Islet of Langerhans (tissue), 1 donor: ENCODE measurements at regions not wholly inside any gene's neighbourhood (a gene's known extent, or its start where the extent isn't known, plus 50 kb on each side); places are given as distances from the start of the nearest gene placed in this dataset.
"Not testable (repeated sequence)": the region's sequence is repeated elsewhere in the genome, so short reads cannot be mapped to it uniquely, and the experiment has no call there.

Source experiments
- FAIRE-seq: peaks from one replicate; lab custom pipeline; 2011; peaks lifted over from hg19 to GRCh38; lab: Jason Lieb, UNC

GRCh38 chr1:206256935-206257334 is 53.6 kb downstream of the SRGAP2 start:
- FAIRE-seq, result not testable (repeated sequence)

DNA sequence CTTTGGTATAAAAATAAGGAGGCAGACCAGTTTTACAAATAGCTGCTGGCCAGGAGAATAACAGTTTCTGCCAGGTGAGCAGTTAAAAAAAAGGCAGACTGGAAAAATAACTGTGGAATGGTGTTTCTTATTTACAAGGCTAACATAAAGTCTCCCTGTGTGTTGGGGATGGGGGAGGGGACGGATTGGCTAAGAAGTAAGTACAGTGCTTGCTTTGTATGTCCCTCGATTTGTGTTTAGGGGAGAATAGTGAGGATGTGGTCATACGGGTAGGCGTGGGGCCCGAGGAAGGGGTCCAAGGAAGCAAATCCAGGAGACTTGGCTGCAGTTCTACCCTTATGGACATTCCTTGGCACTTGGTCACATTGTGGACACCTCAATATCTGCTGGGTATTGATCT is 58.1 kb downstream of the SRGAP2 start:
- FAIRE-seq, result not testable (repeated sequence)

DNA sequence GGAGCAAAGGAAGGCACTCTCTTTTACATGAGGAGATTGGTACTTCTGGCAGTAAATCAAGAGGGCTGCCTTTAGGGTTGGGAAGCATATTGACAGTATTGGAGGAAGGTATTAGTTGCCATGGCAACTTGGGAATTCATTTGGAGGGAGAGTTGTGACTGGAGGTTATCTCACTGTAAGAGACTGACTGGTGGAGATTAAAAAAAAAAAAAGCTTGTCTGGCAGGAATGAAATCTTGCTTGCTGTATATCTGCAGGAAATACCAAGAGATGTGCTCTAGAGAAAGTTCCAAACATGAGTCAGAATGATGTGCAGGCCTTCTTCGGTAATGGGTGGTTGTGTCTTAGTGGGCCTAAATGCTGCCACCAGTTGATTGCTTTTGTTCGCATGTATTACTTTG is 59.1 kb downstream of the SRGAP2 start:
- not testable (repeated sequence) for FAIRE-seq

GRCh38 chr1:206264916-206265315 is 61.6 kb downstream of the SRGAP2 start:
- FAIRE-seq, result not testable (repeated sequence)

GRCh38 chr1:206271153-206271552 is 67.8 kb downstream of the SRGAP2 start:
- FAIRE-seq, result not testable (repeated sequence)

- FAIRE-seq, result not testable (repeated sequence)
These were observed 69.8 kb downstream of the SRGAP2 start for GRCh38 chr1:206273104-206273503.

DNA sequence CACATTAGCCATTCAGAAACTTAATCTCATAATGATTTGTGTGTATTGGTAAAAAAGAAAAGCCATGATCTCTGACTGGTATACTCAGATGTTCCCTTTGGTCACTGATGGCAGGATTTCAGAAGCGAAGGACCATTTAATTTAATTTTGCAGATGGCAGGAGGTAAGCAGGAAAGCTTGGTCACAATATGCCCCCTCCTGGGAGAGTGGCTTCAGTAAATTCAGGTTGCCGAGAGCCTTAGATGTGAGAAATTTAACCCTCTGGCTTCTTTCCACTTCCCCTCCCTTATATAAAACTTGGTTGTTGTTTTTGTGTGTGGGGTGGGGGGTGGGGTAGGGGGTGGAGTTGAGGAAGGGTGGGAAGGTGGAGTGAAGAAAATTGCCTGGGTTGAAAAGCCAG is 72.8 kb downstream of the SRGAP2 start:
- not testable (repeated sequence) for FAIRE-seq

GRCh38 chr1:206278683-206279082 is 75.3 kb downstream of the SRGAP2 start:
- FAIRE-seq, result not testable (repeated sequence)

DNA sequence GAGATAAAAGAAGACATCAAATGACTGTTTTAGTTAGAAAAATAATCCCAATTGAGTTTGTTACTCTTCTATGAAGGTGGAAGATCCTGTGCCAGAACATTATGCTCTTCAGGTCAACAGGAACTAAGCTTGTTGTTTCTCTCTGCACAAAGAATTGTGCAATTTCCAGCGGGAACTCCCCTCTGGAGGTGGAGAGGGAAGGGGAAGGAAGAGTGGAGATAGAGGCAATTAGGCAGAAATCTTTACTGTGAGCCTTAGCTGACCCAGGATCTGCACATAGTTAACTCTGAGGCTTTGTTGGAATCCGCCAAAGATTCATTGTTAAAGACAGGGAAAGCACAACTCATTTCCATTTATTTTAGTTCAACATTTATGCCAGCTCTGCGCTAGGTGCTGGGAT is 77.3 kb downstream of the SRGAP2 start:
- not testable (repeated sequence) for FAIRE-seq

DNA sequence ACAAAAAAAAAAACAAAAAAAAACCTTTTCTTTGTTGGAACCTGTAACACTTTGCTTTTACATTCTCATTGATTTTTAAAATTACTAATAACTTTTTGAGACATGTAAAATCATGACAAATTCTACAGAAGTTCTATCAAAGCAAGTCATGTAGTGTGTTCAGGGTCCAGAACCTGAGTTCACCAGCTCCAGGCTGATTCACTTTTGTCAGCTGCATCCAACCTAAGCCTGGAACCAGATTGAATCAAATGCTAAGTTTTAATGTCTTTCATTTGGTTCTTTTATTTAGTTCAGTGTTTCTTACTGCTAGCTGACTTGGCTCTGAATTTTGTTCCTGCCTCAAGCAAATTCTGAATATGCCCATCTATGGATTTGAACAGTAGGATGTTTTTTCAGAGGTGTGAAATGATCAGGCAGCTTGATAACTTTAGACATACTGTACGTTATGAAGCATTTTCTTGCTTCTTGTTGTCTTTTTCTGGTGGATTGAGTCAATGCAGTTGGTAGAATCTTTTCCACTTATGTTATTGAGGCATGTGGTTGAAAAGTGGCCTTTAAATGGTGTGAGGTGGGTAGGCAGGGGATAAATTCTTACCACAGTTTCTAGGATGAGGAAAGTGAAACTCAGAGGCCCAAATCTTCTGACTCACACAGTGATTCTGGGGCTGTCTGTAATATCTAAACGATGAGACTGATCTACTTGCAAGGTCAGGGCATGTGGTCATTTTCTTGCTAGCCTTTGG is 78.7 kb downstream of the SRGAP2 start:
- not testable (repeated sequence) for FAIRE-seq

DNA sequence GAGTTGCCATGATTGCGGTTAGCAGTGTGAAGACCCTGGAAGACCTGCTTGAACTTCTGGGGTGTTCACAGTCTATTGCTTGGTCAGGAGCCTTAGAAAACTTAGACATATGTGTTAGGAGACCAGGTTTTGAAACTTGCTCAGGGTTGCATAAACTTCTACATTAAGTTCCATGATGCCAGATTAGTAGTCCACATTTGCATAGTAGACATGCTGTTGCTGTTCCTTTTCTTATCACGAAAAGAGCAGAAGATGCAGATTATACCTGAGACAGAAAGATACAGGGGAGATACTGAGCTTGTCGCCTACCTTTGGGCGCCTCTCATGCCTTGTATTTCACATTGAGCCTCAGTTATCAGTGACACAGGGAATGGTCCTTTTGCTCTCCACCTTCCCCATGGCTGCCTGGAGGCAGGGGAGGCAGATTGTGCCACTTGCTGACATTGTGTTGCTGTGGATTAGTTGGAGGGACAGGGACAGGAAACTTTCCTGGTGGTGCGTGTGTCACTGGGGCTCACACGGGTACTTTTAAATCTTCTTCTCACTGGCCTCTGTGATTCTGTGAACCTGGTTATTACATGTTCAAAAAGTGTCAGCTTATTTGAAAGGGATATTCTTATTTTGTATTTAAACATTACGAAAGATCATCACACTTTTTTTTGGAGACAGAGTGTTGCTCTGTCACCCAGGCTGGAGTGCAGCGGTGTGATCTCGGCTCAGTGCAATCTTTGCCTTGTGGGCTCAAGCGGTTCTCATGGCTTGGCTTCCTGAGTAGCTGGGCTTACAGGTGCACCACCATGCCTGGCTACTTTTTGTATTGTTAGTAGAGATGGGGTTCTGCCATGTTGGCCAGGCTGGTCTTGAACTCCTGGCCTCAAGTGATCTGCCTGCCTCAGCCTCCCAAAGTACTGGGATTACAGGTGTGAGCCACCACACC is 82.0 kb downstream of the SRGAP2 start:
- not testable (repeated sequence) for FAIRE-seq

DNA sequence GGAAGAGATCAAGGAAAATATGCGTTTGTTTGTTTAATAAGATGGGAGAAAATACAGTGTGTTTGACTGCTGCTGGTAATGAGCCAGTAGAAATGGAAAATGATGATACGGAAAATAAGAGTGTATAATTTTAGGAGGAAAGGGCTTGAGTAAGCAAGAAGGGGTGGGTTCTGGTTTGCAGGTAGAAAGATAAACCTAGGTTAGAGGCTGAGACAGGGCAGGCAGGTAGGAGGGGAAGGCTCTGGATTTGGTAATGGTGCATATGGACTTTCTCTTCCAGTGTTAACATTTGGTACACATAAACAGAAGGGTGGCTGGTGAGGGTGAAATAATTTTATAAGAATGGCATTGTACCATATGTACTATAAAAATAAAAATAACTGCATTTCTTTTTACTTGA is 84.4 kb downstream of the SRGAP2 start:
- not testable (repeated sequence) for FAIRE-seq

DNA sequence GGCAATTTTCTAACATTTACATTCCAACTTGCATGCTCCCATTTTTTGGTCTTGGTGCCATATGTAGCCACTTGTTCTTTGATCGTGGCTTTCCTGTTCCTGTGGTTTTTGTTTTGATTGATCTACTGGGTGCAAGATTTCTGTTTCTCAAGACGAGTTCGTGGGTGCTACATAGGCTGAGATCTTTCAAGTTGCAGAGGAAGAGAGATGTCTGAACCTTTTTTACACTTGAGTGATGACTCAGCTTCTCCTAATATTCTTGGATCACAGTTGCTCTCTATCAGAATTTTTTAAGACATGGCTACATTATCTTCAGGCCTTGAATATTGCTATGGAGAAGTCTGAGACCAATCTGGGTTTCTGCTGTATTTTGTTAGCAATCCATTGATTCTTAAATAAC is 85.1 kb downstream of the SRGAP2 start:
- FAIRE-seq, result not testable (repeated sequence)

DNA sequence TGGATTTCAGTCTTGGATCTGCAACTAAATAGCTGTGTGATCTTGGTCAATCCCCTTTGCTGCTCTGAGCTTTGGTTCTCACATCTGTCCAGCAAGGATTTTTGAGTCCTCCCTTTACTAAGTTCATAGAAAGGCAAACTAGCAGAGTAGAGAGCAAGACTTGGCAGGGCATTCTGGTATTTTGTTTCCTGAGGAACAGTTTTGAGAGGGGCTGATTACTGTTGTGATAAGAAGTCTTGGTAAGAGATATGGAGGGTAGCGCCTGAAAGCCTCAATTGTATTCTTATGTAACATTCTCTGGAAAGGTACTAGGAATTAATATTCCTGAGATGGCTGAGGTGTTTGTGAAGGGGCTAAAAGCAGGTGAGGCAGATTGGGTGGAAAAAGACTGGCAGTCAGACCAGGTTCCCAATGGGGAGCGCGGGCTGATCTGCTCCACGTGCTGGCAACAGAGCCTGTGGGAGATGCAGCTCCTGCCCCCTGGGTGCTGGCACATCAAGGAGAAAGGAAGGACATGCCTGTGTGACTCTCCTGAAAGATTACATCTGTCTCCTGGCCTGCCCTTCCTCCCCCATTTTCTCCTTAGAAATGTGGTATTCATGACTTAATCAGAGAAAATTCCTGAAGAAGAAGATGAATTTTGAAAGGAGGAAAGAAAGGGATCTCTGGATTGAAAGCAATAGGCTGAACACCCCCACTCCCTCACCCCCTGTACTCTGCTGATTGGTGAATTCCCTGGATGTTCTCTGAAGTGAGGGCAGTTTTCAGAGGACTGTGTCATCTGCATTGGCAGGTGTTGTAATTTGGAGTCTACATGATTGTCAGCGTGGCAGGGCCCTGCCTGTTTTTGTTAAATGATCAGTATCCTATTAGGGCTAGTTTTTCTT is 94.0 kb downstream of the SRGAP2 start:
- FAIRE-seq, result not testable (repeated sequence)

DNA sequence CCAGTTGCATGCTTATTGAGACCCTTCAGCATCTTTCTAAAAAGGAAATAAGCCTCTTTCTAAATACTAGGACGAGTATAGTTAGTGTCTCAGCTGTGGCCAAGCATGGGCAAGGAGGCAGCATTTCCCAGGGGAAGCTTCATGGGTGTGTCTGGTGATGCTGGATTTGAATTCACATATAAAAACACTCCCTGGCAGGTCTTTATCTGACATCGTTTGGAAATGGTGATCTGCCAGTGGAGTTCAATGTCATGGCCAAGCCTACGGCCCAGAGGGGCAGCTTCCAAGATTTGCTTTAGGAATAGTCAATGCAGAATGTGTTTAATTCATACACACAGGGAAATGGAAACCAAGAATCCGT is 94.7 kb downstream of the SRGAP2 start:
- FAIRE-seq, result not testable (repeated sequence)

DNA sequence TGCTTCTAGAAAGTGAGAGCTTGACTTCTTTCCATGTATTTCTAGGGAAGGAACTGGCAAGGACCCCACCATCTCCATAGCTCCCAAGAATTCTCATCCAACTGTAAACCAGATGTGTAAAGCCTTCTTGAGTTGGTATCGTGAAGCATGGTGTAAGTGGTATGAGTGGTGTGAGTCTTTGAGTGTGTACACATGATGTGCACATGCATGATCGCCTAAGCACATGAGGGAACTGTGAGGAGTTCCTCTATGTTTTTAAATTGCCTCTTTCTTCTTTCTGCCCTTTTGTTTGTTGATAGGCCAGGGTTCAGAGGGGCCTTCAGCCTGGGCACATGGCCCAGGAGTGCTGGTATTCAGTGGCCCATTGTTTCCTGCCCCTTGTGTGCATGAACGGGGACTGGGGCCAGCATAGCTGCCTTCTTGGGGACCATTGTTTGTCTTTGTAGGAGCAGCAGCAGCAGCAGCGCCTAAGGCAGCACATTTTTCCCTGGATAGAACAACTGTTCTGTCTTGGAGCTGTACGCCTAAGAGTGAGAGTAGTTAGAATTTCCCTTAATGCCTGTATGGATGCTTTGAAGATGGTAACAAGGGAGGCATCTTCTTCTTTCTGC is 95.9 kb downstream of the SRGAP2 start:
- not testable (repeated sequence) for FAIRE-seq

GRCh38 chr1:206299942-206300341 is 96.6 kb downstream of the SRGAP2 start:
- FAIRE-seq, result not testable (repeated sequence)

DNA sequence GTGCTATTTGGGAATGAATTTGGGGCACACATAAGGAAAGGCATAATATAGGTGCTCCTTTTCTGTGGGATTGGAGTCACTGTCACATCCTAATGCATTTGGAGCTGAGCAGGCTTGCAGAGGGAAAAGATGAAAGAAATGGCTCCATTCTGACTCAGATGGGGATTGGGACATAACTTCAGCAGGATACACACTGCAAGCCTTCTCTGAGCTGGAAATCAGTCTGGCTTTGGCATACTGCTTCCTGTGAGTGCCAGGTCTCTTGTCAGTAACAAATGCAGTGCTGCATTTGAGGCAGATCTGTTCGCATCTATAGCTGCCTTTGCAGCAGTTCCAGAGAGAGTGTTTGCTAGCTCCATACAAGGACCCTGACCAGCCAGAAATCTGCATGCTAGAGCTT is 98.7 kb downstream of the SRGAP2 start:
- not testable (repeated sequence) for FAIRE-seq

- not testable (repeated sequence) for FAIRE-seq
These were observed 104.1 kb downstream of the SRGAP2 start for GRCh38 chr1:206307442-206307841.

- FAIRE-seq, result not testable (repeated sequence)
These were observed 107.6 kb downstream of the SRGAP2 start for GRCh38 chr1:206310948-206311347.

- FAIRE-seq, result not testable (repeated sequence)
These were observed 108.4 kb downstream of the SRGAP2 start for GRCh38 chr1:206311611-206312273.
